CD14-positive monocyte (primary cell): ENCODE measurements at regions not wholly inside any gene's neighbourhood (a gene's known extent, or its start where the extent isn't known, plus 50 kb on each side); places are given as distances from the start of the nearest gene placed in this dataset.

Experiments
- DNase-seq, 3 donors: peaks; one replicate each; pipeline ENCODE4 v3.0.0-alpha.2; 2011 to 2022
- H2AFZ ChIP-seq: 2 replicates; pipeline ENCODE4 v1.6.0; 2012; ENCODE audit warnings: mild to moderate bottlenecking, low read depth, low read length, inconsistent platforms; ENCODE audit not compliant: insufficient read depth, poor library complexity, severe bottlenecking
- H3K27ac ChIP-seq, 2 donors: 1 replicate in 1 of 2; 2 replicates in 1 of 2; pipeline ENCODE4 v1.5.1; 2012 to 2013; ENCODE audit warnings: low read length in 2 of 2, control low read depth in 1 of 2, inconsistent platforms in 1 of 2, low read depth in 1 of 2, mild to moderate bottlenecking in 1 of 2
- H3K27me3 ChIP-seq, 2 donors: one replicate each; pipeline versions ENCODE4 v1.6.0 to v1.6.1; 2011 to 2013; ENCODE audit warnings: low read length in 2 of 2; ENCODE audit not compliant: control insufficient read depth in 2 of 2, insufficient read depth in 2 of 2
- H3K36me3 ChIP-seq, 2 donors: replicated peaks in 1 of 2; 1 replicate in 1 of 2; 2 replicates in 1 of 2; pipeline versions ENCODE4 v1.5.1 to v1.6.1; 2012 to 2013; ENCODE audit warnings: low read length in 2 of 2, control low read depth in 1 of 2, inconsistent platforms in 1 of 2, mild to moderate bottlenecking in 1 of 2; ENCODE audit not compliant: insufficient read depth in 2 of 2, control insufficient read depth in 1 of 2
- H3K4me1 ChIP-seq, 2 donors: 1 replicate in 1 of 2; 2 replicates in 1 of 2; pipeline versions ENCODE4 v1.5.1 to v1.6.1; 2012 to 2013; ENCODE audit warnings: low read length in 2 of 2, control low read depth in 1 of 2, inconsistent platforms in 1 of 2, mild to moderate bottlenecking in 1 of 2, moderate library complexity in 1 of 2; ENCODE audit not compliant: insufficient read depth in 2 of 2, control insufficient read depth in 1 of 2
- H3K4me2 ChIP-seq: replicated peaks from 2 replicates; pipeline ENCODE3; 2012; ENCODE audit warnings: low read length, moderate library complexity, mild to moderate bottlenecking; ENCODE audit not compliant: poor library complexity, severe bottlenecking; ENCODE audit errors: extremely low read depth
- H3K4me3 ChIP-seq, 3 experiments: fragments of 200-600 bp in 1 of 3; sonication (generic) in 1 of 3; replicated peaks in 1 of 3; 1 replicate in 2 of 3; 2 replicates in 1 of 3; pipeline ENCODE4 v1.5.1; 2011 to 2013; ENCODE audit warnings: low read length in 3 of 3, mild to moderate bottlenecking in 3 of 3, control low read depth in 2 of 3, low read depth in 2 of 3, inconsistent platforms in 1 of 3, moderate library complexity in 1 of 3
- H3K79me2 ChIP-seq: 2 replicates; pipeline ENCODE4 v1.6.0; 2012; ENCODE audit warnings: mild to moderate bottlenecking, control low read depth, inconsistent platforms, low read length, moderate library complexity; ENCODE audit not compliant: insufficient read depth
- H3K9ac ChIP-seq: 2 replicates; pipeline ENCODE4 v1.6.0; 2017; ENCODE audit warnings: low read length, mild to moderate bottlenecking; ENCODE audit not compliant: insufficient read depth, poor library complexity, severe bottlenecking
- H3K9me3 ChIP-seq, 2 donors: replicated peaks in 1 of 2; 1 replicate in 1 of 2; 2 replicates in 1 of 2; pipeline versions ENCODE4 v1.5.1 to v1.6.1; 2012 to 2013; ENCODE audit warnings: low read length in 2 of 2, control low read depth in 1 of 2; ENCODE audit not compliant: control insufficient read depth in 1 of 2, insufficient read depth in 1 of 2
- H4K20me1 ChIP-seq: 2 replicates; pipeline ENCODE4 v1.6.0; 2012; ENCODE audit warnings: mild to moderate bottlenecking, low read length, control low read depth, moderate library complexity; ENCODE audit not compliant: insufficient read depth
- H3K27ac Mint-ChIP-seq, 7 donors: one replicate each; pipeline ENCODE4 v1.8.0; 2020; ENCODE audit warnings: mild to moderate bottlenecking in 7 of 7, mixed read lengths in 7 of 7, moderate library complexity in 6 of 7, inconsistent platforms in 2 of 7
- H3K27me3 Mint-ChIP-seq, 3 donors: one replicate each; pipeline ENCODE4 v1.8.0; 2021 to 2022; ENCODE audit warnings: low read depth in 3 of 3, mild to moderate bottlenecking in 3 of 3, mixed read lengths in 3 of 3, moderate library complexity in 3 of 3, inconsistent platforms in 1 of 3
- H3K36me3 Mint-ChIP-seq, 2 donors: one replicate each; pipeline ENCODE4 v1.8.0; 2020; ENCODE audit warnings: mixed read lengths in 2 of 2, inconsistent platforms in 1 of 2, mild to moderate bottlenecking in 1 of 2
- H3K4me1 Mint-ChIP-seq: one replicate; pipeline ENCODE4 v1.8.0; 2020; ENCODE audit warnings: mild to moderate bottlenecking, mixed read lengths
- H3K4me3 Mint-ChIP-seq, 2 donors: one replicate each; pipeline ENCODE4 v1.8.0; 2020; ENCODE audit warnings: mild to moderate bottlenecking in 2 of 2, mixed read lengths in 2 of 2, moderate library complexity in 1 of 2
- H3K9me3 Mint-ChIP-seq, 7 donors: one replicate each; pipeline ENCODE4 v1.8.0; 2020 to 2022; ENCODE audit warnings: mixed read lengths in 7 of 7, mild to moderate bottlenecking in 6 of 7, moderate library complexity in 6 of 7, inconsistent platforms in 2 of 7
- WGBS: methylation state at CpG from one replicate; pipeline ENCODE4 v1.1.5; 2013; ENCODE audit warnings: missing lambda C conversion rate; ENCODE audit not compliant: insufficient coverage; 5-methylcytosine and 5-hydroxymethylcytosine counted together
- intact Hi-C, 2 donors: fragments of 100-400 bp; cut with micrococcal nuclease; formaldehyde crosslinking; loops; one replicate each; pipeline versions ENCODE4 v1.15.0 to v1.15.1; 2023
- TF ChIP-seq, protein P1 (sequence below): fragments of 200-600 bp; IDR thresholded peaks from one replicate; pipeline ENCODE4 v1.8.0; 2022; ENCODE audit warnings: antibody characterized with exemption, mild to moderate bottlenecking

GRCh38 chr12:94095618-94096017 is 52.8 kb upstream of the PLXNC1 start:
- Histone ChIP-seq H3K79me2 (no peaks in the 10 kb centered on the region), H2AFZ (no peak overlapping the region), H3K4me3 (no peak overlapping the region), H3K27me3 (peaks cover 13 to 23% of the 10 kb centered on the region in 2 donors), H3K4me2 (no peak overlapping the region), H3K4me1 (no peaks in the 10 kb centered on the region), H3K9ac (no peak overlapping the region), H3K27ac (no peak overlapping the region), H3K36me3 (no peaks in the 10 kb centered on the region), H4K20me1 (no peaks in the 10 kb centered on the region), H3K9me3 (no peaks in the 10 kb centered on the region)
- Mint-ChIP-seq H3K36me3 (peaks cover 0 to 3% of the 10 kb centered on the region in 2 donors), H3K27ac (no peak overlapping the region), H3K4me3 (no peak overlapping the region), H3K4me1 (peaks cover 14% of the 10 kb centered on the region), H3K27me3 (peaks cover 24 to 27% (median 27%) of the 10 kb centered on the region in 3 donors), H3K9me3 (peaks cover 0 to 4% (median 0%) of the 10 kb centered on the region in 7 donors)
- DNase-seq, result no peak
- WGBS, result no CpG with 5 or more reads among the region's 2 CpGs
- intact Hi-C loops, result no loop called here
- TF ChIP-seq, protein P1, sequence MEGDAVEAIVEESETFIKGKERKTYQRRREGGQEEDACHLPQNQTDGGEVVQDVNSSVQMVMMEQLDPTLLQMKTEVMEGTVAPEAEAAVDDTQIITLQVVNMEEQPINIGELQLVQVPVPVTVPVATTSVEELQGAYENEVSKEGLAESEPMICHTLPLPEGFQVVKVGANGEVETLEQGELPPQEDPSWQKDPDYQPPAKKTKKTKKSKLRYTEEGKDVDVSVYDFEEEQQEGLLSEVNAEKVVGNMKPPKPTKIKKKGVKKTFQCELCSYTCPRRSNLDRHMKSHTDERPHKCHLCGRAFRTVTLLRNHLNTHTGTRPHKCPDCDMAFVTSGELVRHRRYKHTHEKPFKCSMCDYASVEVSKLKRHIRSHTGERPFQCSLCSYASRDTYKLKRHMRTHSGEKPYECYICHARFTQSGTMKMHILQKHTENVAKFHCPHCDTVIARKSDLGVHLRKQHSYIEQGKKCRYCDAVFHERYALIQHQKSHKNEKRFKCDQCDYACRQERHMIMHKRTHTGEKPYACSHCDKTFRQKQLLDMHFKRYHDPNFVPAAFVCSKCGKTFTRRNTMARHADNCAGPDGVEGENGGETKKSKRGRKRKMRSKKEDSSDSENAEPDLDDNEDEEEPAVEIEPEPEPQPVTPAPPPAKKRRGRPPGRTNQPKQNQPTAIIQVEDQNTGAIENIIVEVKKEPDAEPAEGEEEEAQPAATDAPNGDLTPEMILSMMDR, result no peak

DNA sequence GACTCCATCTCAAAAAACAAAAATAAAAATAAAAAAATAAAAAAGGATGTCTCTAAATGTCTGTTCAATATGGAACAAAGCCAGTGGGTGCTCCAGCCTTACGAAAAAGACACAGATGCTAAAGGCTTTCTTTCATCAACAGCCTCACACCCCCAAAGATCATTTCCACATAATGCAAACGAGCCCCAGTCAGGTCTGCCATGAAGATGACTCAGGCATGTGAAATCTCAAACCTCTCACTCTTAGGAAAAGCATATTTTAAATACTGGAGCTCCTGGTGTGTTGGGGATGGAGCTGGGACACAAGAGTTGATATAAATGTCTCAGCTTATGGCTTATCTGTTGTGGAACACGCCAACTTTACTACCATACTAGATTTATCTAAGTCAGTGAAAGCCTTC is 49.9 kb upstream of the PLXNC1 start:
- H3K4me3 Mint-ChIP-seq, result no peak overlapping the region

More for the DNA sequence above, 49.9 kb upstream of the PLXNC1 start:
- 100% methylated on average over 1 of the region's 3 CpGs for WGBS
- H3K4me3 ChIP-seq, result no peak overlapping the region
- H2AFZ ChIP-seq, result no peak overlapping the region
- Mint-ChIP-seq H3K27me3 (peaks cover 30 to 40% (median 35%) of the 10 kb centered on the region in 3 donors), H3K9me3 (peaks cover 0 to 5% (median 0%) of the 10 kb centered on the region in 7 donors), H3K4me1 (peaks cover 21% of the 10 kb centered on the region), H3K36me3 (peaks cover 0 to 3% of the 10 kb centered on the region in 2 donors), H3K27ac (no peak overlapping the region)
- peaks cover 14 to 34% of the 10 kb centered on the region in 2 donors for H3K27me3 ChIP-seq
- DNase-seq, result no peak
- H3K4me2 ChIP-seq, result no peak overlapping the region
- H4K20me1 ChIP-seq, result no peaks in the 10 kb centered on the region
- H3K9ac ChIP-seq, result no peak overlapping the region
- no peaks in the 10 kb centered on the region for H3K36me3 ChIP-seq
- H3K9me3 ChIP-seq, result no peaks in the 10 kb centered on the region
- intact Hi-C loops, result no loop called here
- H3K4me1 ChIP-seq, result peaks cover 16 to 18% of the 10 kb centered on the region in 2 donors
- TF ChIP-seq, protein P1, result no peak
- H3K27ac ChIP-seq, result no peak overlapping the region
- no peaks in the 10 kb centered on the region for H3K79me2 ChIP-seq
